Activated naive CD8-positive, alpha-beta T cell treated with anti-CD3 and anti-CD28 coated beads, Interleukin-2, amount 50 U/mL, for 24 hours (primary cell): ENCODE measurements at regions not wholly inside any gene's neighbourhood (a gene's known extent, or its start where the extent isn't known, plus 50 kb on each side); places are given as distances from the start of the nearest gene placed in this dataset.

Experiments
- ATAC-seq: fragments of 150-1000 bp; cut with Tn5 transposase; one replicate; pipeline ENCODE4 v1.10.0; 2021
- DNase-seq: peaks from one replicate; pipeline ENCODE4 v3.0.0; 2021
- H3K27ac Mint-ChIP-seq: one replicate; pipeline ENCODE4 v1.8.0; 2021; ENCODE audit warnings: mild to moderate bottlenecking, mixed read lengths
- H3K27me3 Mint-ChIP-seq: one replicate; pipeline ENCODE4 v1.8.0; 2021; ENCODE audit warnings: mixed read lengths
- H3K36me3 Mint-ChIP-seq: one replicate; pipeline ENCODE4 v1.8.0; 2021; ENCODE audit warnings: low read depth, mixed read lengths
- H3K4me1 Mint-ChIP-seq: one replicate; pipeline ENCODE4 v1.8.0; 2021; ENCODE audit warnings: mixed read lengths
- H3K4me3 Mint-ChIP-seq: one replicate; pipeline ENCODE4 v1.8.0; 2021; ENCODE audit warnings: mild to moderate bottlenecking, moderate library complexity, mixed read lengths
- H3K9me3 Mint-ChIP-seq: one replicate; pipeline ENCODE4 v1.8.0; 2021; ENCODE audit warnings: mixed read lengths

DNA sequence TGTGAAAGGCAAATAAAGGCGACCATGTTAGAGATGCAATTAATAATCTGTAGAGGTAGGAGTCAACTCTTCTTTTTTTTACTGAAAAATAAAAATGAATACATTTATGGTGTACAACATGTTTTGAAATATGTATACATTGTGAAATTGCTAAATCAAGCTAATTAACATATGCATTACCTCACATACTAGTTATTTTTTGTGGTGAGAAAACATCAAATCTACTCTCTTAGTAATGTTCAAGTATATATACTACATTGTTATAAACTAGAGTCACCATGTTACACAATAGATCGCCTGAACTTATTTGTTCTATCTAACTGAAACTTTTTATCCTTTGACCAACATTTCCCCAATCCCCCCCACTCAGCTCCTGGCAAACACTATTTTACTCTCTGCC, 143.2 kb downstream of the POU4F1 start:
- Mint-ChIP-seq H3K9me3 (no peaks in the 10 kb centered on the region), H3K27me3 (no peaks in the 10 kb centered on the region), H3K4me3 (no peak overlapping the region), H3K27ac (no peak overlapping the region), H3K36me3 (no peaks in the 10 kb centered on the region), H3K4me1 (no peaks in the 10 kb centered on the region)
- DNase-seq (no peak), ATAC-seq (no peak)

DNA sequence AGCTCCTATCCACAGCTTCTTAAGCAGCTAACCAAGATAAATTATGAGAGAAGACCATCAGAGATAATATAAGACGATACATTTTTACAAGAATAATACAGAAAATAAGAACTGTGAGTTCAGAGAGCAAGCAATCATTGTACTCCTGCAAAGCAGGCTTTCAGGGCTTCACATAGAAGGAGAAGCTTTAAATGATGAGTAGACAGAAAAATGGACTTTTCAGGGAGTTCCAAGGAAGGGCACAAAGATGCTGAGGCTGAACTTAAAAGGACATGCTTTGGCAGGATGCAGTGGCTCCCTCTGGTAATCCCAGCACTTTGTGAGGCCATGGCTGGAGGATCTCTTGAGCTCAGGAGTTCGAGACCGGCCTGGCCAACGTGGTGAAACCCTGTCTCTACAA, 159.5 kb downstream of the POU4F1 start:
- no peaks in the 10 kb centered on the region for H3K27me3 Mint-ChIP-seq
- H3K4me3 Mint-ChIP-seq = no peak overlapping the region
- no peaks in the 10 kb centered on the region for H3K4me1 Mint-ChIP-seq
- ATAC-seq (no peak), DNase-seq (no peak)
- H3K27ac Mint-ChIP-seq = no peak overlapping the region
- no peaks in the 10 kb centered on the region for H3K9me3 Mint-ChIP-seq
- no peaks in the 10 kb centered on the region for H3K36me3 Mint-ChIP-seq

- Mint-ChIP-seq H3K27ac (no peak overlapping the region), H3K36me3 (no peaks in the 10 kb centered on the region), H3K9me3 (no peaks in the 10 kb centered on the region), H3K4me3 (no peak overlapping the region), H3K27me3 (no peaks in the 10 kb centered on the region), H3K4me1 (no peaks in the 10 kb centered on the region)
- DNase-seq (no peak), ATAC-seq (no peak)
These were observed 165.6 kb downstream of the POU4F1 start for GRCh38 chr13:78437781-78438180.

DNA sequence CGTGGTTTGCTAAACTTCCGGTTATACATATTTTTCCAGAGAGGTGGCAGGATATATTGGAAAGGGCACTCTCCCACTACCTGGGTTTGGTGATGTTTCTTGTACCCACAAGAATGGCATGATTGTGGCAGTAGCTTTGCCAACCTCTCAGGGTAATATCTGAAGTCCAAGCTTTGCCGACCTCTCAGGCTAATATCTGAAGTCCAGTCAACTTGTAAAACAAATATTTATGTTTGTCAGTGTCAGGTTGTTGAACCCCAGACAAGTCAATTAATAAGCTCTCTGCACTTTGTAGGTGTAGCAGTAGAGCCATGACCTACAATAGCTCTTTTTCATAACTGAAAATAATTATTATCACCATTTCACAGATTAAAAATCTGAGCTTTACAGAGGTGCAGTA, 167.0 kb downstream of the POU4F1 start:
- no peak overlapping the region for H3K27ac Mint-ChIP-seq
- no peak overlapping the region for H3K4me3 Mint-ChIP-seq
- H3K9me3 Mint-ChIP-seq = no peaks in the 10 kb centered on the region
- H3K36me3 Mint-ChIP-seq = no peaks in the 10 kb centered on the region
- ATAC-seq (no peak), DNase-seq (no peak)
- no peaks in the 10 kb centered on the region for H3K4me1 Mint-ChIP-seq
- no peaks in the 10 kb centered on the region for H3K27me3 Mint-ChIP-seq

DNA sequence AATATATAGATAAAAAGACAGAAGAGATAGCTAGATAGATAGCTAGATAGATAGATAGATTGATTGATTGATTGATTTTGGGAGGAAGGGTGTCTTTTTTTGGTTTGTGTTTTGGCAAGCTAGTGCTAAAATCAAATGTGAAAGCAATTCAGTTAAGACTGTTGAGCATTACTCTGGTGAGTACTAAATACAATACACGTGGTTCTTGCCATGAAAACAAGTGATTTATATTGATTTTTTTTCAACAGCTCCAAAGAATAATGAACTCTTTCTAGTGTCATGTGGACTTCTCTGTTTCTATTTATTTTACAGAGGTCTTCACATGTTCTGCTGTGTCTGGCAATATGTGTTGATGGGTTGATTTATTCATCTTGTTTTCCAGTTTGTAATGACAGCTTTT, 172.0 kb downstream of the POU4F1 start:
- Mint-ChIP-seq H3K4me3 (no peak overlapping the region), H3K9me3 (no peaks in the 10 kb centered on the region), H3K27me3 (peaks cover 2% of the 10 kb centered on the region), H3K4me1 (no peaks in the 10 kb centered on the region), H3K27ac (no peak overlapping the region), H3K36me3 (no peaks in the 10 kb centered on the region)
- DNase-seq = no peak
- ATAC-seq = no peak

GRCh38 chr13:78430811-78431210, 172.5 kb downstream of the POU4F1 start:
- Mint-ChIP-seq H3K9me3 (no peaks in the 10 kb centered on the region), H3K27me3 (peaks cover 2% of the 10 kb centered on the region), H3K36me3 (no peaks in the 10 kb centered on the region), H3K27ac (no peak overlapping the region), H3K4me1 (no peaks in the 10 kb centered on the region), H3K4me3 (no peak overlapping the region)
- no peak for ATAC-seq
- no peak for DNase-seq

DNA sequence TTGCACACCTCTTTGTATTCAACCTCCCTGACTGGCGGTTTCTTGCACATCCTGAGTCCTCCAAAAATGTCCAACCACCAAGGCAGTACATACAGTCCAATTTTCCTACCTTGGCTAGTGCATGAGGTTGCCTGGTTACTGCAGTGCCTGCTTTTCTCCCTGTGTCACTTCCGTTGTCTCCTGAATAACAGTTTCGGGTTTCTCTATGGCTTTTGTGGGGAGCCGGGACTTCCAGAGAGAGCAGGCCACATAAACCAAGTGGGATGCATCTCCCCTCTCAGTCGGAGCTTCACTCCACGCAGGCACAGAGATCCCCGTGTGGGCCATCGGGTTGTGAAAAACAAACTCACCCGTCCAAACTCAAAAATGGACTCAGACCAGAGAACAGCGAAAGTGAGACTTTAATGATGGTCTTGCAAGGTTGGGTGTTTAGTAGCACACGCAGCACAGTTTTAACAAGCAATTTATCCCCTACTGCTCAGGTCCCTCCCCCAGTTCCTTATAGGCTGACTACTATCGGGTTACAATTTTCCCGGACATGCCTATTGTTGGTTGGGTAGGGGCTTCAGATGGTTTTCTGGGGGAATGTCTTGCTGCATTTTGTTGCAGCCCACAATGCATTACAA, 173.1 kb downstream of the POU4F1 start:
- Mint-ChIP-seq H3K27ac (no peak overlapping the region), H3K4me3 (no peak overlapping the region), H3K9me3 (no peaks in the 10 kb centered on the region), H3K36me3 (no peaks in the 10 kb centered on the region), H3K27me3 (peaks cover 2% of the 10 kb centered on the region), H3K4me1 (no peaks in the 10 kb centered on the region)
- ATAC-seq (no peak), DNase-seq (no peak)

DNA sequence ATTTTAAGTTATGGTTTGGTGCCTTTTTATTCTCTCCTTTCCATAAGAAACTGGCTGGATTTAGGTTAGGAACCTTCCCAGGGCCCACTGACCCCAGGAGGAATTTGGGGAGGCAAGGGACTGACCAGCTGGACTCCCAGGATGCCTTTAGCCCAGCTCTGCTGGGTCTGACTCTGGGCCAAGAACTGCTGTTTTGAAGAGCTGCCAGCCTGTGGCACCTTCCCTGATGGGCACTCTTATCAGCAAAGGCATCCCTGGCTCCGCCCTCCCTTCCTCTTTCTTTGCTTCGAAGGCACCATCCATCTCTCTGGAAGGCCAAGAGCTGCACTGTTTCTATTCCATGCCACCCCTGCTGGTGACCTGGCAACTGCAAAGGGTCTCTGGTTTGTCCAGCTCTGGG, 174.7 kb downstream of the POU4F1 start:
- ATAC-seq = no peak
- H3K4me3 Mint-ChIP-seq = no peak overlapping the region
- no peaks in the 10 kb centered on the region for H3K36me3 Mint-ChIP-seq
- DNase-seq = no peak
- H3K4me1 Mint-ChIP-seq = no peaks in the 10 kb centered on the region
- no peak overlapping the region for H3K27ac Mint-ChIP-seq
- peaks cover 2% of the 10 kb centered on the region for H3K27me3 Mint-ChIP-seq
- H3K9me3 Mint-ChIP-seq = no peaks in the 10 kb centered on the region

DNA sequence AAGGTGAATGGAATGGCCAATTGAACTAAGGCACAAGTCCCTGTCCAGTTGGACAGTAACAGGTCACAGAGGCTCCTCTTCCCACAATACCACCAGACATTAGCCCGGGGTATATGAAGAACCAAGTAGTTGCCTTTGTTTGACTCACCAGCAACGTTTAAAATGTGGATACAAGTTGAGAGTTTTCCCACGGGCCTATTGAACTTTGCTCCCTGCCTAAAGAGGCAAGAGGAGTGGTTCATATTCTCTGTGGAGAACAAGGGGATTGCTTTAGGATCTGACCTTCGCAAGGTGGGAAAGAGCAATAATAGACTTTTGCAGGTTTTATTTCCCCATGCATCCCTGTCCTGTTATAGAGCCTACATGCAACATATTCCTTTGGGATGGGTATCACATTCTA, 177.2 kb downstream of the POU4F1 start:
- Mint-ChIP-seq H3K9me3 (no peaks in the 10 kb centered on the region), H3K4me1 (no peaks in the 10 kb centered on the region), H3K27ac (no peak overlapping the region), H3K4me3 (no peak overlapping the region), H3K36me3 (no peaks in the 10 kb centered on the region), H3K27me3 (peaks cover 2% of the 10 kb centered on the region)
- DNase-seq (no peak), ATAC-seq (no peak)

DNA sequence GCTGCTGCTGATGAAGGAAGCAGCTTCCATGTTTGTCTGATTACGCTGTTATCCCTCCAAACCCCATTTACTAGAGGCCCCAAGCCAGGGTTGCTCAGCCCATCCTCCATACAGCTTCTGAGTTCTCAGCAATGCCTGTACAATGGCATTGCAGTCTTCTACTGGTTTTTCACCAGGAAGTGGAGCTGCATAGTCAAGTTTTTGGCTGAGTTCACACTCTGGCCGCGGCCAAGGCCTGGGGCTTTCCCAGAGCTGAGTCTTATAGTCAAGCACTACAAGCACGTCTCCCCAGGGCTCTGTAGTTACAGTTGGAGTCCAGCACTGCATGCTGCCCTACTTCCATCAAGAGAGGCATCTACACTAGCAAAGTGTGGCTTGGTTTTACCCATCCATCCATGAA, 182.5 kb downstream of the POU4F1 start:
- no peak overlapping the region for H3K27ac Mint-ChIP-seq
- H3K36me3 Mint-ChIP-seq = no peaks in the 10 kb centered on the region
- H3K4me1 Mint-ChIP-seq = no peaks in the 10 kb centered on the region
- no peaks in the 10 kb centered on the region for H3K27me3 Mint-ChIP-seq
- DNase-seq = no peak
- H3K4me3 Mint-ChIP-seq = no peak overlapping the region
- no peak for ATAC-seq
- H3K9me3 Mint-ChIP-seq = no peaks in the 10 kb centered on the region

DNA sequence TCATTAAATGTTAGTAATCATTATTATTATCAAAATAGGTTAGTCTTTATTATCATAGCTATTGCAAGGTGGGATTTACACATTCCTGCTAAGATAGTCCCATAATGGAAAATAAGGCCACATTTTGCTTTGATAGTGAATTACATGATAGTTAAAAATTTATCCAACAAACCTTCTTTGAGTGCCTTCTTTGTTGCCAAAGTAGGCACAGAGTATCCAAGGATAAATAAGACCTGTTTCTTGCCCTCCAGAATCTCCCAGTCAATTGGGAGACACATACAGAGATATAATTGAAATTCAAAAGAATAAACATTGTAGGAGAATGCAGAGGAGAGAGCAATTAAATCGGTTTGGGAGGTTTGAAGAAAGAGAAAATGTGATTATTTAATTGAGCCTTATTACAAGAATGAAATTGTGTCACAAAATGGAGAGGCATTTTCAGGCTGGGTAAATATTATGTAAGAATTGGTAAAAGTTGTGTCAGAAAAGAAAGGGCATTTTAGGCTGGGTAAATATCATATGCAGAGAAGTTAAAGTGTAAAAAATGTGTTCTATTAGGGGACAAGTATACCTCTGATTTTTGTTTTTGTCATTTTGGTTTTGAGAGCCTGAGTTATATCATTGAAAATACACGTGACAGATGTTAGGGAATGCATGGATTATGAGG, 189.3 kb downstream of the POU4F1 start:
- Mint-ChIP-seq H3K9me3 (no peaks in the 10 kb centered on the region), H3K4me1 (no peaks in the 10 kb centered on the region), H3K36me3 (no peaks in the 10 kb centered on the region), H3K27me3 (peaks cover 4% of the 10 kb centered on the region), H3K27ac (no peak overlapping the region), H3K4me3 (no peak overlapping the region)
- no peak for ATAC-seq
- DNase-seq = no peak

GRCh38 chr13:78410847-78411246, 192.5 kb downstream of the POU4F1 start:
- no peak overlapping the region for H3K4me3 Mint-ChIP-seq
- ATAC-seq = no peak
- H3K9me3 Mint-ChIP-seq = no peaks in the 10 kb centered on the region
- H3K27ac Mint-ChIP-seq = no peak overlapping the region
- no peaks in the 10 kb centered on the region for H3K36me3 Mint-ChIP-seq
- no peaks in the 10 kb centered on the region for H3K4me1 Mint-ChIP-seq
- peaks cover 4% of the 10 kb centered on the region for H3K27me3 Mint-ChIP-seq
- DNase-seq = no peak

DNA sequence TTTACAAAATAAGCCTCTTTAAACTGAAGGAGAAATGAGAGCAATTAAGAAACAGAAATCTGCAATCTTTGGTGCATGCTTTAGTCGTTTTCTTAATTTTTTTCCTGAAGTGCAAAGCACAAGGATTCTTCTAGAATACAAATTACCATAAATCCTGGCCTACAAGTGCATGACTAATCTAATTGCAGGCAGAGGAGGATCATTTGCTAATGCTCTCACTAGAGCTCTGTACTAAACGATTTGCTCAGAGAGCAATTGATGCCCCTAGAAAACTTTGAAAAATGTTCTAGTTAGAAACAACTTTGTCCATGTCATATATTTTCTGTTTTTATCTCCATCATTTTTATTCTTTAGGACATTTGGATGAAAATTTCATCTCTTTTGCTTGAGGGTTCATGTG, 193.2 kb downstream of the POU4F1 start:
- DNase-seq (no peak), ATAC-seq (no peak)
- Mint-ChIP-seq H3K27me3 (peaks cover 4% of the 10 kb centered on the region), H3K27ac (no peak overlapping the region), H3K36me3 (no peaks in the 10 kb centered on the region), H3K4me3 (no peak overlapping the region), H3K4me1 (no peaks in the 10 kb centered on the region), H3K9me3 (no peaks in the 10 kb centered on the region)

- Mint-ChIP-seq H3K27ac (no peak overlapping the region), H3K4me3 (no peak overlapping the region), H3K27me3 (peaks cover 6% of the 10 kb centered on the region), H3K36me3 (no peaks in the 10 kb centered on the region), H3K9me3 (no peaks in the 10 kb centered on the region), H3K4me1 (no peaks in the 10 kb centered on the region)
- ATAC-seq (no peak), DNase-seq (no peak)
These were observed 194.2 kb downstream of the POU4F1 start for GRCh38 chr13:78409172-78409571.

DNA sequence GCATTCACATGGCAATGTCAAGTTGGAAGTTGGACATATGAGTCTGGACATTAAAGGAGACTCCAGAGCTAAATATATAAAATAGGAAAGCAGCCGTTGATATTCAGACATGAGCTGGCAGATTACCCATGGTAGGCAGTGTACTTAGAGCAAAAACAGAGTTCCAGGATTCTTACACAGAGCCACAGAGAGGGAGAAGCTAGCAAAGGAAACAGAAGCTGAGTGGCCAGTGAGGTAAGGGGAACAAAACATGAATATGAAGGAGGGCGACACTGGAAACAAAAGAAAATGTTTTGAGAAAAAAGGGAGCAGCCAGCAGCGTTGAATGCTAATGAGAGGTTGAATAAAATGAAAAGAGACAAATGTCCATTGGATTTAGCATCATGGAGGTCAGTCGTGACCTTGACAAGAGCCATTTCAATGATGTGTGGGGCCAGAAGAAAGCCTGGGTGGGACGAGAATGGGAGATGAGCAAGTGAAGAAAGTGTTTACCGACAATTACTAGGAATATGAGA, 198.4 kb downstream of the POU4F1 start:
- no peak for DNase-seq
- Mint-ChIP-seq H3K27me3 (peaks cover 2% of the 10 kb centered on the region), H3K36me3 (no peaks in the 10 kb centered on the region), H3K27ac (no peak overlapping the region), H3K9me3 (no peaks in the 10 kb centered on the region), H3K4me1 (no peaks in the 10 kb centered on the region), H3K4me3 (no peak overlapping the region)
- no peak for ATAC-seq
